Activated gamma-delta T cell treated with anti-CD3 and anti-CD28 coated beads, Interleukin-2, amount 50 U/mL, for 16 hours (primary cell): ENCODE measurements at regions not wholly inside any gene's neighbourhood (a gene's known extent, or its start where the extent isn't known, plus 50 kb on each side); places are given as distances from the start of the nearest gene placed in this dataset.

Experiments
- DNase-seq: peaks from one replicate; pipeline ENCODE4 v3.0.0-alpha.2; 2020; ENCODE audit warnings: low read depth

DNA sequence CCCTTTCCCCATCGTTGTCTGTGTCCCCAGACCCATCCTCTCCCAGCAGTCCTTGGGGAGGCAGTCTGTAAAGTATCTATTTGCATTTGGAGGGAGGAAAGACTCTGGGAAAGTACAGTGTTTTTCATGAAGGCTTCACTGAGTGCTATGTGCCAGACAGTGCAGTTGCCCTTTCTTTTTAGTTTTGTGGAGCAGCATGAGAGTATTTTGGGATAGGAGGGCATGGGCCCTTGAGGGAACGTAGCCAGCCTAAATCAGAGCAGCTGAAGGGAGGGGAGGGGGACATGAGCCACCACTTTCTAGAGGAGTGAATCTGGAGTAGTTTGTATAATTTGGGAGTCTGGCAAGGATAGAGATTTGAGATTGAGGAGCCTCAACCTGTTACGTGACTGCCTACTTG is 404.0 kb upstream of the KAZN start:
- no peak for DNase-seq

GRCh38 chr1:14205066-14205465 is 393.4 kb upstream of the KAZN start:
- no peak for DNase-seq

DNA sequence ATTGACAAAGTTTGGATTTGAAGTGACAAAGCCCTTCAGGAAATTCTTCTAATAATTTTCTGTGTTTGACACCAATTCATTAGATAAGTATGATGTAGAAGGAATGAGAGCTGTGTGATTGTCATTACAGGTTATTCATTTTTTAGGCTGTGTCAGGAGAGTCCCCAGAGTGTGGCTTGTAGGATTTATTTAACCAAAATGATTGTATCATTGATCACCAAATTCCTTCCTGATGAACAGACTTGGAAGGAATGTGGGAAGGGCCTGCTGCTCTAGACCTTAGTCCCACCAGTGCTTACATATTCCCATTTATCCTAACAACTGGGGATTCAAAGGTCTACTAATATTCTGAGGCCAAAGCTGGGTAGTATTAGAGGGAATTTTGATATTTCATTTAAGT is 383.3 kb upstream of the KAZN start:
- DNase-seq = no peak

DNA sequence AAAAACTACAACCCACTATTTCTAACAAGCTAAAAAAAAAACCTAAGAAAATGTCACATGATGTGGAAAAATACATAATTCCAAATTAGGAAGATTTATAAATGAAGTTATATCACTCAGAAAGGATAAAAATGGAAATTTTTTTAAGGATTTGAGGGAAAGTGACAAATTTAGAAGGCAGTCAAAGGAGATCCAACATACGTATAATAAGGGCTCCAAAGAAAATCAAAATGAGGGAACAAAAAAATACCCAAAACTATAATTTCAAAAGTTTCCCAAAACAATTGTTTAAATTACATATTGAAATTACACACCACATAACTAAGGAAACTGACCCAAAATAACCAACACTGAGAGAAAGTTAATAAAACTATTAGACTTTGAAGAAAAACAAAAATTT is 381.1 kb upstream of the KAZN start:
- no peak for DNase-seq

DNA sequence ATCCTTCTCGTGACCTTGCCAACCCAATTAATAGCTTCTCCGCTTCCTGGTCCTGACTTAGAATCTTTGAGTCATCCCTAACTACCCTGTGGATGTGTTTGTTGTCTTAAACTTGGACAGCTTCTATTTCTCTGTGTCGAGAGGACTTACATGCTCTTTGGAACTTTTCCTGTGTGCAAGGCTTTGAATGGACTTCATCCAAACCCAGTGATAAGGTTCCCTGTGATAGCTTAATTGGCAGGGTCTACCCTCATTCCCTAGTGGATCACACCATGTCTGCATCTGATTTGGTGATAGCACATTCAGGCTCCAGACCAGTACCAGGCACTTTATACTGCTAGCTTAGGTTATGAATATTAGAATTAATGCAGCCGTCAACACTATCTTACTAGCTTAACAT is 378.2 kb upstream of the KAZN start:
- DNase-seq = no peak

- no peak for DNase-seq
Observed at GRCh38 chr1:14220811-14221210, 377.7 kb upstream of the KAZN start.

- no peak for DNase-seq
Observed at GRCh38 chr1:14222086-14222485, 376.4 kb upstream of the KAZN start.

- no peak for DNase-seq
Observed at GRCh38 chr1:14228677-14229076, 369.8 kb upstream of the KAZN start.

DNA sequence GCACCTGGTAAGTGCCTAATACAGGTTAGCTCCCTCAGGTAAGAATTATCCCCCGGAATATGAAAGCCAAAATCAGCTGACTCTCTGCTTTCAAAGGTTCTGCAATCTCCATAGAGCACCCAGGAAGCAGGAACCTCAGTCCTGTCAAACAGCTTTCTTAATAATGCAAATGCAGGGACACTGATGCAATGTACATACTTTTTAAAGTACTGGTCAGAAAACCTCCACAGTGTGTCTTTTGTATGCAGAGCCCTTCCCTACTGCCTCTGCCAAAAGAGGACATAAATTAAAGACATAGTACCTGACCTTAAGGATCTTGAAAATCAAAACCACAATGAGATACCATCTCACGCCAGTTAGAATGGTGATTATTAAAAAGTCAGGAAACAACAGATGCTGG is 365.0 kb upstream of the KAZN start:
- no peak for DNase-seq

DNA sequence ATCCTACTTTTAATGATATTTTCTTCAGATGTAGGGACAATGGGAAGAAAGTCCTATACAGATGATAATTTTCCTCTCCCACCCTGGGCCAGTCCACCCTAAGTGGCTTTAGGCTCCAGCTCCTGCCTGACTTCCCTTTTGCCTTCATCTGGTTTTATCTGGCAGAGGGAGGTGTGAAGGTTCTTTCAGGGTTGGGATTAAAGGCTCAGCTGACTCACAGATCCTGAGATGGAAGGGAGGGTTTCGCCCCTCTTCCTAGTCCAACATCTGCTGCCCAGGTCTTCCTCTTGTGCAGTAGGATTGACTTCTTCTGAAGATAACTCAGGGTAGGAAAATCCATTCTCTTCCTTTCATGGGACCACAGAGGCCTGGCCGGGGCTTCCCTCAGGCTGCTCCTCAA is 362.4 kb upstream of the KAZN start:
- DNase-seq = no peak

DNA sequence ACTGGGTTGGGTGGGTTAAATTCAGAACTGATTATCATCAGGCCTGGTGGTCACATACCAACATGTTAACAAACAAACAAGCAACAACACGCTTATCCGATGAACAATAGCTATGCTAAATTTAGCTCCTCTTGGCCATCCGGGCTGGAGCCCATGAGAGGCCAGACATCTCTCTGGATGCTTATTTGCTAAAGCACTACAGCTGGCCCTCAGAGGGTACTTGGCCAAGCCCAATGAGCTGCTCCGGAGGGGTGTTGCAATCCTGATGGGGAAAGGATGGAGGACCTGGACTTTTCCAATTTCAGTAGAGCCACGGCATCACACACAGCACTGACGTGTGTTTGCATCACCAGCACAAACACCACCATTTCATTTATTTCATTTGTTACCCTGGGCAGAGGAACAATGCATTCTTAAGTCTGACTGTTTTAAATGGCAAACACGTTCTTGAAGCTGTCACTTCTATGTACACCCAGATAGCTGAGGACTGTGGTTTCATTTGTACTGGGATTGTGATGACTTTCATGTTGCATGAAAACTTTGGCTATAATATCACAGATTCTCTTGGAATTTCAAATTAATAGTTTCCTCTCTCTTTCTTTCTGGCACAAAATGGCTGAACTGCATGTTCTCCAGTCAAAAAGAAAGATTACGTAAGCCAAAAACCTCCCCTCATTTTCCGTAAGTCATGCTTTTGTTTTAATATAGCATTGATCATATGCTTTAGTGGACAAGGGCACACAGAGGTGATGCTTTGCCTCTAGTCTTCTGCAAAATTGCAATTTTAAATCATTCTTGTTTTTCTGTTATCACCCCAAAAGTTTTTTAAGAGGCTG is 359.8 kb upstream of the KAZN start:
- DNase-seq = no peak

GRCh38 chr1:14240265-14240664 is 358.2 kb upstream of the KAZN start:
- DNase-seq = no peak

GRCh38 chr1:14242123-14242522 is 356.4 kb upstream of the KAZN start:
- DNase-seq = no peak

DNA sequence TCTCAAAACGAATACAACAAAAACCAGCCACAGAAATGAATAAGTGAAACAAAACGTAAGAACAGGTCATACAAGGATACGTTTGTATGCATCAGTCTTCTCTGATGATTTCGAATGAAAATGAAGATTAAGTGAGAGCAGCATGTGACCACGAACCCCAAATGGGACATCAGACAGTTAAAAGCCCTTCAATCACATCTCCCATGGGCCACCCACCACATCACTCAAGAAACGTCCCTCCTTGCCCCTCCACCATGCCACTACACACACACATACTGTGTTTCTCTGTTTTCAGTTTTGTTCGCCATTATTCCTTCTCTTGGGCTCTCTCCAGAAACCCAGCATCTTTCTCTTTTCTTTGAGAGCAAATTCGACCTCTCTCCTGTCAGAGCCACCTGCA is 355.6 kb upstream of the KAZN start:
- DNase-seq = no peak

DNA sequence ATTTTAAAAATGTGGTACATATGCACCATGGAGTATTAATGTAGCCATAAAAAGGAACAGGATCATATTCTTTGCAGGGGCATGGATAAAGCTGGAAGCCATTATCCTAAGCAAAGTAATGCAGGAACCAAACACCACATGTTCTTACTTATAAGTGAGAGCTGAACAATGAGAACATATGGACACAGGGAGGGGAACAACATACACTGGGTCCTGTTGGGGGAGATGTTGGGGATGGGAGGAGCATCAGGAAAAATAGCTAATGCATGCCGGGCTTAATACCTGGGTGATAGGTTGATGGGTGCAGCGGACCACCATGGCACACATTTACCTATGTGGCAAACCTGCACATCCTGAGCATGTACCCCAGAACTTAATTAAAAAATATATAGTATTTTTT is 352.5 kb upstream of the KAZN start:
- DNase-seq = no peak

- DNase-seq = no peak
Observed at GRCh38 chr1:14246471-14246870, 352.0 kb upstream of the KAZN start.

GRCh38 chr1:14247666-14248065 is 350.8 kb upstream of the KAZN start:
- no peak for DNase-seq

DNA sequence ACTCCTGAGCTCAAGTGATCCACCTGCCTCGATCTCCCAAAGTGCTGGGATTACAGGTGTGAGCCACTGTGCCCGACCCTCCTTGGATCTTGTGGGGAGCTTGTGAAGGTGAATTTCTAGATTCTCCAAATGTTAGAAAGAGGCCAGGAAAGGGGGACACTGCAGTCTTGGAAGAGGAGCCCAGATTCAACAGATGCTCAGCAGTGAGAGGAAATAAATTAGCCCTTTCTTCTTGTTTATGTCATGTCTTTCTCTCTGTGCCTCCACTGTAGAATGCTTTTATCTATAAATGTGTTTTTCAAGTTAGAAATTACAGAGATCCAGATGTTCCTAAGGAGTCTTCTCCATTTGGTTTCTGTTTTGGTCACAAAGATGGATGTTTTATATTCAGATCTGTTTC is 346.6 kb upstream of the KAZN start:
- no peak for DNase-seq

GRCh38 chr1:14253676-14254075 is 344.8 kb upstream of the KAZN start:
- DNase-seq = no peak

- DNase-seq = no peak
Observed at GRCh38 chr1:14254251-14254650, 344.2 kb upstream of the KAZN start.

DNA sequence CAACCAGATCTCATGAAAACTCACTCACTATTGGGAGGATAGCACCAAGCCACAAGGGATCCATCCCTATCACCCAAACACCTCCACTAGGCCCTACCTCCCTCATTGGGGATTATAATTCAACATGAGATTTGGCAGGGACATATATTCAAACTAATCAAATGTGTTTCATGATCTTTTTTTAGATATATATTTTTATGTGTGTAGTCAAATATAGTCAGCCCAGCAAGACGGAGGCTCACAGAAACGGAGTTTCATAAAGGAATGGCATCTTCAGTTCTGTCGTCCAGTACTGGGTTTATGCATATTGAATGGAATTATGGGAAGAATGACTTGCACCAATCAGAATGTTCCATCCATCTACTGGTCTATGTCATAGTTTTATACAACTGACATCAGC is 343.3 kb upstream of the KAZN start:
- no peak for DNase-seq

DNA sequence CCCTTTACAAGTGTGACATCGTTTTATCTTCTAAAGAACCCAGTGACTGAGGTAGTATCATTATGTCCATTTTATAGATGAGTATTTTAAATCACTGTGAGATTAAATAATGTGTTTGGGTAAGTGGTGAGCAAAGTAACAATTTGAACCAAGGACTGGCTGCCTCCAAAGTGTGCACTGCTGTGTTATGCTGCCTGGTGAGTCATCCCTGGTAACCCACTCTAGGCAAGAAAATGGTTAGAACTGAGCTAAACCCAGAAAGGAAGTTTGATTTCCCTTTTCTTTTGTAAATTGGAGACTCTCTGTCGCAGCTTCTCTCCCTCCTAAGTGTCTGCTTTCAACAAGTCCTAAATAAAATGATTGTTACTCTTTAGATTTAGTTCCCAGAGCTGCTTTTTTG is 342.8 kb upstream of the KAZN start:
- DNase-seq = no peak

DNA sequence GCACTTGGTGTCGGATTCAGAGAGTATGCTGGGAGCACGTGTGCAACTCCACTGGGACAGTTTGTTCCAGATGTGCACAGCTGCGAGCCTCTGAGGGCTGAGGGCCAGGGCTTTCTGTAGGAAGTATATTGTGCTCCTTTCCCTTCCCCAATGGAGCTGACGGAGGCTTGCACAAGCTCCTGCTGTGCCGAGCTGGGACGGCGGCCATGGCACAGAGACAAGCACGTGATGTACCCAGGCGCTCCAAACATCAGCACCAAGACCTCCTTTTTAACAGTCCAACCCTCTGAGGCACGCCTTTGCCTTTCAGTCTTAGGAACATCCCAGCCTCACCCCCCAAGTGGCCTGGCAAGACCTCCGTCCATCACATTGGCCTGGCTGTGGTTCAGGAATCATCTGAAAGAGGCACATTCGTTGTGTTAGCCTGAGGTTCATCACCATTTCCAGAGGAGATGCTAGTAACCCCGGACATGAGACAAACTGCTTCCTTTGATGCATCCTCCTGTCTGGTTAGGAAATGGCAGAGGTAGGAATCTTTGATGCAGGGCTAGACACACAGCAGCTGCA is 339.2 kb upstream of the KAZN start:
- DNase-seq = no peak

- no peak for DNase-seq
Observed at GRCh38 chr1:14260480-14260879, 338.0 kb upstream of the KAZN start.
